Kidney epithelial cell (primary cell): ENCODE measurements at regions not wholly inside any gene's neighbourhood (a gene's known extent, or its start where the extent isn't known, plus 50 kb on each side); places are given as distances from the start of the nearest gene placed in this dataset.

ENCODE experiments used
- DNase-seq: peaks from one replicate; pipeline ENCODE4 v3.0.0-alpha.2; 2010; ENCODE audit warnings: low read depth
- H3K27me3 ChIP-seq: 2 replicates; pipeline ENCODE4 v1.6.0; 2011; ENCODE audit warnings: low read length; ENCODE audit not compliant: control insufficient read depth, insufficient read depth
- H3K36me3 ChIP-seq: 2 replicates; pipeline ENCODE4 v1.5.1; 2011; ENCODE audit warnings: low read length; ENCODE audit not compliant: control insufficient read depth, insufficient read depth
- H3K4me3 ChIP-seq: 2 replicates; pipeline ENCODE4 v1.5.1; 2011; ENCODE audit warnings: low read depth, mild to moderate bottlenecking, control low read depth, low read length
- CTCF ChIP-seq: IDR thresholded peaks from 2 replicates; pipeline ENCODE4 v1.5.1; 2011; ENCODE audit warnings: mild to moderate bottlenecking, moderate library complexity, low read length, control low read depth, inconsistent platforms; ENCODE audit not compliant: insufficient read depth, poor library complexity, severe bottlenecking

GRCh38 chr17:33639103-33639880 is 346.2 kb upstream of the ASIC2 start:
- Histone ChIP-seq H3K36me3 (no peaks in the 10 kb centered on the region), H3K4me3 (no peak overlapping the region), H3K27me3 (no peaks in the 10 kb centered on the region)
- DNase-seq: no peak
- no peak for TF ChIP-seq CTCF

- TF ChIP-seq CTCF: no peak
- DNase-seq: no peak
Measured at GRCh38 chr17:33640629-33641028, 347.5 kb upstream of the ASIC2 start.

GRCh38 chr17:33642002-33642401 is 348.9 kb upstream of the ASIC2 start:
- H3K36me3 ChIP-seq: no peaks in the 10 kb centered on the region
- H3K4me3 ChIP-seq: no peak overlapping the region
- DNase-seq: no peak
- no peak for TF ChIP-seq CTCF
- H3K27me3 ChIP-seq: no peaks in the 10 kb centered on the region

More at GRCh38 chr17:33640629-33641028, 347.5 kb upstream of the ASIC2 start:
- Histone ChIP-seq H3K4me3 (no peak overlapping the region), H3K36me3 (no peaks in the 10 kb centered on the region), H3K27me3 (no peaks in the 10 kb centered on the region)

GRCh38 chr17:33647956-33648355 is 354.9 kb upstream of the ASIC2 start:
- peak; percentile 38 for TF ChIP-seq CTCF
- DNase-seq: no peak
- no peaks in the 10 kb centered on the region for H3K27me3 ChIP-seq
- no peaks in the 10 kb centered on the region for H3K36me3 ChIP-seq
- H3K4me3 ChIP-seq: no peak overlapping the region

GRCh38 chr17:33650304-33650703 is 357.2 kb upstream of the ASIC2 start:
- no peak for TF ChIP-seq CTCF
- Histone ChIP-seq H3K4me3 (no peak overlapping the region), H3K27me3 (no peaks in the 10 kb centered on the region), H3K36me3 (no peaks in the 10 kb centered on the region)
- no peak for DNase-seq

- H3K4me3 ChIP-seq: no peak overlapping the region
- DNase-seq: no peak
- H3K36me3 ChIP-seq: no peaks in the 10 kb centered on the region
- H3K27me3 ChIP-seq: no peaks in the 10 kb centered on the region
- no peak for TF ChIP-seq CTCF
Measured at GRCh38 chr17:33651686-33652085, 358.6 kb upstream of the ASIC2 start.
